ENCODE measurements at regions not wholly inside any gene's neighbourhood (a gene's known extent, or its start where the extent isn't known, plus 50 kb on each side); places are given as distances from the start of the nearest gene placed in this dataset.

DNA sequence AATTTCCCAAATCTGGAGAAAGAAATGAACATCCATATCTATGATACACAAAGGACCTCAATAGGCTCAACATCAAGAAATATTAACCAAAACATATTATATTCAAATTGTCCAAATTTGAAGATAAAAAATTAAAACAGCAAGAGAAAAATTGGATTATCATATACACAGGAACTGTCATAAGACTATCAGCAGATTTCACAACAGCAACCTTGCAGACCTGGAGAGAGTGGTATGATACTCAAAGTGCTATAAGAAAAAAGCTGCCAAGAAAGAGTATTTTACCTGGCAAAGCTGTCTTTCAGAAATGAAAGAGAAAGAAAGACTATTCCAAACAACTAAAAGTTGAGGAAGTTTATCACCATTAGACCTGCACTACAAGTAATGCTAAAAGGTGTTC, 711.9 kb upstream of the RAB6C start:
- no peak overlapping the region for H3K4me3 ChIP-seq (replicated peaks; ENCODE audit: low read depth, low read length)
- DNase-seq (ENCODE audit: low read depth), result no peak
- TF ChIP-seq, protein P1, sequence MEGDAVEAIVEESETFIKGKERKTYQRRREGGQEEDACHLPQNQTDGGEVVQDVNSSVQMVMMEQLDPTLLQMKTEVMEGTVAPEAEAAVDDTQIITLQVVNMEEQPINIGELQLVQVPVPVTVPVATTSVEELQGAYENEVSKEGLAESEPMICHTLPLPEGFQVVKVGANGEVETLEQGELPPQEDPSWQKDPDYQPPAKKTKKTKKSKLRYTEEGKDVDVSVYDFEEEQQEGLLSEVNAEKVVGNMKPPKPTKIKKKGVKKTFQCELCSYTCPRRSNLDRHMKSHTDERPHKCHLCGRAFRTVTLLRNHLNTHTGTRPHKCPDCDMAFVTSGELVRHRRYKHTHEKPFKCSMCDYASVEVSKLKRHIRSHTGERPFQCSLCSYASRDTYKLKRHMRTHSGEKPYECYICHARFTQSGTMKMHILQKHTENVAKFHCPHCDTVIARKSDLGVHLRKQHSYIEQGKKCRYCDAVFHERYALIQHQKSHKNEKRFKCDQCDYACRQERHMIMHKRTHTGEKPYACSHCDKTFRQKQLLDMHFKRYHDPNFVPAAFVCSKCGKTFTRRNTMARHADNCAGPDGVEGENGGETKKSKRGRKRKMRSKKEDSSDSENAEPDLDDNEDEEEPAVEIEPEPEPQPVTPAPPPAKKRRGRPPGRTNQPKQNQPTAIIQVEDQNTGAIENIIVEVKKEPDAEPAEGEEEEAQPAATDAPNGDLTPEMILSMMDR (IDR thresholded peaks at IDR 0.05; ENCODE audit: low read length, missing control alignments), result no peak

- no peak for DNase-seq (ENCODE audit: low read depth)
- TF ChIP-seq, protein P1 (IDR thresholded peaks at IDR 0.05; ENCODE audit: low read length, missing control alignments), result no peak
- H3K4me3 ChIP-seq (replicated peaks; ENCODE audit: low read depth, low read length), result no peak overlapping the region
These were observed 706.0 kb upstream of the RAB6C start for GRCh38 chr2:129273266-129274037.

DNA sequence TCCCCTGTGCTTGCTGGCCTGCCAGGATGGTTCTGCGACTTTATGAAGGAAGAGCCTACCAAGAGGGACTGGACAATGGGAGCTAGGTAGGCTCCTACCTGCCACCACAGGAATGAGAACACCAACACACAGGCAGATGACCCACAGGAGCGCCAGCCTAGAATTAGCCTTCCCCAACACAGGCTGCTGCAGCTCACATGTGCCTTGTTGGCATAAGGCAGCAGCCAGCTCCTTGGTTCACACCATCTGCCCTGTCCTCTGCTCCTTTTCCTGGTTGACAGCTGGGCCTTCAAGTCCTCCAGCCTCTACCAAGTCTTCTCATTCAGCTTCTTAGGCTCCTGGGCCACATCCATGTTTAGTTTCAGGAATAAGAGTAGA, 705.4 kb upstream of the RAB6C start:
- no peak for DNase-seq (ENCODE audit: low read depth)
- no peak overlapping the region for H3K4me3 ChIP-seq (replicated peaks; ENCODE audit: low read depth, low read length)
- TF ChIP-seq, protein P1 (IDR thresholded peaks at IDR 0.05; ENCODE audit: low read length, missing control alignments), result no peak

- no peak for DNase-seq (ENCODE audit: low read depth)
- H3K4me3 ChIP-seq (replicated peaks; ENCODE audit: low read depth, low read length), result no peak overlapping the region
- TF ChIP-seq, protein P1 (IDR thresholded peaks at IDR 0.05; ENCODE audit: low read length, missing control alignments), result no peak
These were observed 704.5 kb upstream of the RAB6C start for GRCh38 chr2:129274918-129275317.

DNA sequence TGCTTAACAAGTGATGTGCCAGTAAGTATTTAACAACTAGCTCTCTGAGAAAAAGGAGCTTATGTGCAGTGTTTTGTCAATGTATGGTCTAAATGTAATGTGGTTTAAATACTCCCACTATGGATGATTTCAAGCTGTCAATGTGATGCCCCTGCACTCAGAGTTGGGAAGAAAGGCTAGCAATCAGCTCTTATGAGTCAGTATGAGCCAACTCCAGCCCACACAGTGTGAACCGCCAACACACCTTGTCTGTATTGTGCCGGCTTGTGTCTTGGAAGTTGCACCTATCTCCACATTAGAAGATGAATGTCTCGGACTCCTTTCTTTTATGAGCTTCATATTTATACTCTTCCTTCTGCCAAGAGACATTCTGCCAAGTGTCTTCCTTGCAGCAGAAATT, 703.8 kb upstream of the RAB6C start:
- TF ChIP-seq, protein P1 (IDR thresholded peaks at IDR 0.05; ENCODE audit: low read length, missing control alignments), result no peak
- H3K4me3 ChIP-seq (replicated peaks; ENCODE audit: low read depth, low read length), result no peak overlapping the region
- DNase-seq (ENCODE audit: low read depth), result no peak

GRCh38 chr2:129276978-129277584, 702.4 kb upstream of the RAB6C start:
- H3K4me3 ChIP-seq (replicated peaks; ENCODE audit: low read depth, low read length), result no peak overlapping the region
- no peak for DNase-seq (ENCODE audit: low read depth)
- TF ChIP-seq, protein P1 (IDR thresholded peaks at IDR 0.05; ENCODE audit: low read length, missing control alignments), result no peak

GRCh38 chr2:129277585-129277981, 701.9 kb upstream of the RAB6C start:
- DNase-seq (ENCODE audit: low read depth), result no peak
- no peak overlapping the region for H3K4me3 ChIP-seq (replicated peaks; ENCODE audit: low read depth, low read length)
- TF ChIP-seq, protein P1 (IDR thresholded peaks at IDR 0.05; ENCODE audit: low read length, missing control alignments), result no peak
